LHCN-M2 (cell line): ENCODE measurements at regions not wholly inside any gene's neighbourhood (a gene's known extent, or its start where the extent isn't known, plus 50 kb on each side); places are given as distances from the start of the nearest gene placed in this dataset.
"Not testable (repeated sequence)": the region's sequence is repeated elsewhere in the genome, so short reads cannot be mapped to it uniquely, and the experiment has no call there.

ENCODE experiments used
- DNase-seq: peaks from one replicate; pipeline ENCODE4 v3.0.0-alpha.2; 2012; ENCODE audit warnings: low read depth

DNA sequence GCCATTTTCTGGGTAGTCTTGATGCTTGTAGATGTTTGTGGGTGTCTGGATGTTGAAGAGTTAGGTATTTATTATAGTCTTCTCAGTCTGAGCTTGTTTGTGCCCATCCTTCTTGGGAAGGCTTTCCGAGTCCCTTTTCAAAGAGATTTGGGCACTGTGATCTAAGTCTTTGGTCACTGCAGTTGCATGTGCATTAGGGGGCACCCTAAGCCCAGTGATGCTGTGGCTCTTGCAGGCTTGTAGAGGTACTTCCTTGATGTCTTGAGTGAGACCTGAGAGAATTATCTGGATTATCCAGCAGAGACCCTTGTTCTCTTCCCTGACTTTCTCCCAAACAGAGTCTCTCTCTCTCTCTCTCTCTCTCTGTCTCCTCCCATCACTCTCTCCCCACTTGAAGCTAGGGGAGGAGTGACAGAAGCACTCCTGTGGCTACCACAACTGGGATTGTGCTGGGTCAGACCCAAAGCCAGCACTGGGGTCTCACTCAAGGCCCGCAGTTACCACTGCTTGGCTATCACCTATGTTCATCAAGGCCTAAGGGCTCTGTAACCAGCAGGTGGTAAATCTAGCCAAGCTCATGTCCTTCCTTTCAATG is 68.5 kb downstream of the TMCO5A start:
- peak; percentile 72 for DNase-seq

DNA sequence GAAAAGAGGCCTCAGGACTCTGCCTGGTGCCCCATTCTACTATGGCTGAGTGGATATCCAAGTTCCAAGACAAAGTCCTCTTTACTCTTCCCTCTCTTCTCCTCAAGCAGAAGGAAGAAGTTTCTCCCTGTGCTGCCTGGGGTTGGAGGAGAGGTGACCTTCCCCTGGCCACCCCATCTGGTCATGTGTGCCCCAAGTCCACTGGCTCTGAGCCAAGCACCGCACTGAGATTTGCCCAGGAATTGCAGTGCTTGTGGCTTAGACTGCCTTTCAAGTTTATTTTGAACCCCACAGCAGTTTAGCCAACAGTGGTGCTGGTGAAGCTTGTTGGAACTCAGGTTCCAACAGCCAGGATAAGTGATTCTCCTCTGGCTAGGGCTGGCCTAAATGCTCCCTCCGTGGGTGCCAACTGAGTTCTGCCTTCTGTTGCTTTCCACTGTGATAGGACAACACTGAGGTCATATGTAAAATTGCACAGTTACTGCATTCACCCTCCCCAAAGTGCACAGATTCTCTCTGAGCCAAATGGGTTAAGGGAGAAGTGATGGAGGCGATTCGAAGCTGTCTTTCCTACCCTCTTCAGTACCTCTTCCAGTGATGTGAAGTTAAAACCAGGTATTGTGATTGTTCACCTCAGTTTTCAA is 69.9 kb downstream of the TMCO5A start:
- DNase-seq: no peak

DNA sequence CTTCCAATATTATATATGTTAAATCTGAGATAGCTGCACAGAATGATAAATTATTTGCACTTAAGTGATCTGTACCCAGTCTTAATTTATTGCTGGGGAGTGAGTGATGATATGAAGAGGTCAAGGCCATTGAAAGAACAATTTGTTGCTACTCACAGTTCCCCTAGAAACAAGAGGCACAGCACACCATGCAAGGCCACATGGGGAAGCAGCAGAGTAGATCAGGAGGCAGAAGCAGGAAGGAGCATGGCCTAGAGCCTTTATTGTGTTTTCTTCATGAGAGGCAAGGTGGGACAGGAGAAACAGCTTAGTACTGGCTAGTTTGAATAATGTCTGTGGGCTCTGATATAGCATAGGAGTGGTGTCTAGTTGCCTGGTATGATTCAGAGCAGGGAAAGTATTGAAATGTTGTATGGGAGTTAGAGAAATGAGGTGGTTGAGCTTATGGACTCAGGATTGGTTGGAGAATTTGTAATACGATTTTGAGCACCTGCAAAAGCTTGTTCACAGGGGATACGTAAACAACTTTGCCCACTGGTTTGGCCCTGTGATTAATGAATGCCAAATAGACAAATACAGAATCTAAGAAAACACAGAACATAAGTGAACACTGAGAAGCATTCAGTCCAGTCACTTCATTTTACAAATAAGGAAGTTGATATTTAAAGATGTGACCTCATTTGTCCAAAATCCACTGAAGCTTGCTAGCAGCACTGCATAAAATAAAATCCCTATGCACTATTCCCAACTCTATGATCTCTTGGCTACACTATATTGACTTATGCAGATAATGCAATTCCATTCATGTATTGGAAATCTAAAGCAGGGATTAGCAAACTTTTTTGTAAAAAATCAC is 71.7 kb downstream of the TMCO5A start:
- DNase-seq: no peak

DNA sequence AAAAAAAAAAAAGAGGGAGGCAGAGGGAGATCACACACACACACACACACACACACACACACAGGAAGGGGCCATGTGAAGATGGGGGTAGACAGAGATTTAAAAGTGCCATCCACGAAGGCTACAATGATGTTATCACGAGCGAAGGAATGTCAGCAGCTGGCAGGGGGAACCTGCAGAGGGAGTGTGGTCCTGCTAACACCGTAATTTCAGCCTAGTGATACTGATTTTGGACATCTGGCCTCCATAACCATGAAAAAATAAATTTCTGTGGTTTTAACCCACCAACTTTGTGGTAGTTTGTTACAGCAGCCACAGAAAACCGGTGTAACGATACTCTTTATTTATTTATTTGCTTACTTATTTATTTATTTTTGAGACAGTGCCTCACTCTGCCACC is 76.0 kb downstream of the TMCO5A start:
- DNase-seq: peak; percentile 41

DNA sequence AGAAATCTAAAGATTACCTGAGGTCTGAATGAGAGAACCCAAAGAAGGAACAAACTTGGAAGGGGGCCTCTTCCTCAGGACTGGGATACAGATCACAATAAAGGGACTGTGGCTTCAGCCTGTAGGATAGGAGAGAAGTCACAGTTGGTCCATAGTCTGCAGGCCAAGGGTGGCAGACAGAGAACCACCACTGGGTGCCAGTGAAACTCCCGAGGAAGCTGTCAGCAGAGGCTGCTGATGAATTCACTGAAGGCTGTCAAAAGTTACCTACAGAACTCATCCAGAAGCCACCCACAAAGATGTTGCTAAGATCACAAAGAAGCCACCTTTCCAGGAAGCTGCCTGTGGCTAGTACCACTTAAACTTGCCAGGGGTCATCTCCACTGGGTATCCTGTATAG is 78.5 kb downstream of the TMCO5A start:
- no peak for DNase-seq

DNA sequence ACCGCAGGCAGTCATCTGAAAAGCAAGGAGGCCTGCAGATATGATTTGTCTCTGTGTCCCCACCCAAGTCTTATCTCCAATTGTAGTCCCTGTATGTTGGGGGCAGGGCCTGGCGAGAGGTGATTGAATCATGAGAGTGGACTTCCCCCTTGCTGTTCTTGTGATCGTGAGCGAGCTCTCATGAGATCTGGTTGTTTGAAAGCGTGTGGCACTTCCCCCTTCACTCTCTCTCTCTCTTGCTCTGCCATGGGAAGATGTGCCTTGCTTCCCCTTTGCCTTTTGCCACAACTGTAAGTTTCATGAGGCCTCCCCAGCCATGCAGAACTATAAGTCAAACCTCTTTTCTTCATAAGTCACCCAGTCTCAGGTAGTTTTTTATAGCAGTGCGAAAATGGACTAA is 83.3 kb downstream of the TMCO5A start:
- no peak for DNase-seq

DNA sequence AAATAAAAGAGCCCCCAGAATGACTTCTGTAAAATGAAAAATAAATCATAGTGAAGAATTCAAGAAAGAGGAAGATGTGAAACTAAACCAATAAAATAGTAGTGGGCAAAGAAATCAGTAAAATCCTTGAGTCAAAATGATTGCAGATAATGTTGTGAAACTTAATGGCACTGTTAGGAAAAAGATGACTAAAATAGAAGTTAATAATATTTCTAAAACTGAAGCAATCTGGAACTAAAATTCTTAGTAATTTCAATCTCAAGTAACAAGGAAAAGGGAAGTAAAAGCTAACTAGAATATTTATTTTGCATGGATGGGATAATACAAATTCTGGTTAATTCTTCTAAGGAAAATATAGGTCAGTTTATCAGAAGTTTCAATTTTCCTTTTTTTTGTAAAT is 84.6 kb downstream of the TMCO5A start:
- no peak for DNase-seq

DNA sequence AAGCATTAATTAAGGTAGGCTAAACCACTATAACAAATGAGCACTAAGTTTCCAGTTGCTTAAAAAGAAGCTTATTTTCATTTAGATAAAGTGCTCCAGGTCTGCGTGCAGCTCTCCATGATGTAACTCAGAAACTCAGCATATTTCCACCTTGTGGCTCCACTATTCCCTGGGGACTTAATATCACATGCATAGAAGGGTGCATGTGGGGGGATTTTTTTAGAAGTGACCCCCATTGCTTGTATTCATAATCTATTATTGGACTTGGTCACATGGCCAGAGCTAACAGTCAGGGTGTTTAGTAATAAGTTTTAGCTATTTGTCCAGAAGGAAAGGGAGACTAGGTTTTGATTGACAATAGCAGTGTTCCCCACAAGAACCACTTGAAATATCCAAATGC is 86.8 kb downstream of the TMCO5A start:
- DNase-seq: no peak

DNA sequence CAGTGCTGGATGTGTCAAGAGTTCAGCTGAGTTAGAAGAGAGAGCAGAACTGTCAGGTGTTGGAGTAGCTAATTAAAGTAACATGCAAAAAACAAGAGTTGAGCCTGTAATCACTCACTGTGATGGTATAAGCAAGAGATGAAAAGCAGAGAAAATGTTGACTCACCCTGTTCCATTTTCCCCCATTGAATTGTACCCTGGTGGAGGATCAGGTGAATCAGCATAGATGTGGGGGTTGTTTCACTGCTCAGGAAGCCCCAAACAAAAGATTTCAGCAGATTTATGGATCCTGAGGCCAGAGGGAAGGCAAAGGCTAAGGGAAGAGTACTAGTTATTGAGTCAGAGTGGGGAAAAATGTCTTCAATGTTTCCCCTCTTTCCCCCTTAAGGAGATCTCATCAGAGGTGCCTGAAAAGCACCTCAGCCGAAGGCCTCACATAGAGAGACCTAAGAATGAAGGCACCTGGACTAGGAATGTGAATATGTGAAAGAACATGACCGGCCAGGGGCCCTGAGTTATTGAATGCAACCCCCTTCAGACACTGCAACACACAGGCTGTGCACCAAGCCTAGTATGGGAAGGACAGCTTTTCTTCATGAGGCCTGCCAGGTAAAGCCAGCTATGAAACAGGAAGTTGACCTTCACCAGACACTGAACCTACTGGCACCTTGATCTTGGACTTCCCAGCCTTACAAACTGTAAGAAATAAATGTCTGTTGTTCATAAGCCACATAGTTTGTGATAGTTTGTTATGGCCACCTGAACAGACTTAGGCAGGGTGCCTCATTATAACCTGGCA is 90.1 kb downstream of the TMCO5A start:
- DNase-seq: no peak

DNA sequence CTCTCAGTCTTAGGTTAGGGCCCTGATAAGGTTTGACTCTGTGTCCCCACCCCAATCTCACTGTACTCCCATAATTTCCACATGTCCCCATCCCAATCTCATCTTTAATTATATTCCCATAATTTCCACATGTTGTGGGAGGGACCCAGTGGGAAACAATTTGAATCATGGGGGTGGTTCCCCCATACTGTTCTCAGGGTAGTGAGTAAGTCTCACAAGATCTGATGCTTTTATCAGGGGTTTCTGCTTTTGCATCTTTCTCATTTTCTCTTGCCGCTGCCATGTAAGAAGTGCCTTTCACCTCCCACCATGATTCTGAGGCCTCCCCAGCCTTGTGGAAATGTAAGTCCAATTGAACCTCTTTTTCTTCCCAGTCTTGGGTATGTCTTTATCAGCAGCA is 91.2 kb downstream of the TMCO5A start:
- DNase-seq: not testable (repeated sequence)

DNA sequence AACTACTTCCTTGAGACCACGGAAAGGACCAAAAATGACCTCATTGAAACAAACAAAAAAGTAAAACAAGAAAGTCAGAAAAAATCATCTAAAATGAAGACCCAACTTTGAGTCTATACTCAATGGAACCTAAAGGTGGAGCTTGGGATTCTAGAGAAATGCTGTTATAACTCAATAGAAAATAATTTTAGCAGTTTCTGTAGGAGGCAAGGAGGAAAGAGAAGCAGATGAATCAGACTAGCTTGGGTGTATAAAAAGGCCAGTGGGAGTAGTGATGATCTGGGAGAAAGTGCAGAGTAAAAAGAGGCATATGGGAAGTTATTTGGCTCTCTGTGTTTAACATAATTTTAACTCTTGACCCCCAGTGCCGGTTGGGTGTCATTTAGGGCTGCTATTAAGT is 94.4 kb downstream of the TMCO5A start:
- DNase-seq: peak; percentile 52

DNA sequence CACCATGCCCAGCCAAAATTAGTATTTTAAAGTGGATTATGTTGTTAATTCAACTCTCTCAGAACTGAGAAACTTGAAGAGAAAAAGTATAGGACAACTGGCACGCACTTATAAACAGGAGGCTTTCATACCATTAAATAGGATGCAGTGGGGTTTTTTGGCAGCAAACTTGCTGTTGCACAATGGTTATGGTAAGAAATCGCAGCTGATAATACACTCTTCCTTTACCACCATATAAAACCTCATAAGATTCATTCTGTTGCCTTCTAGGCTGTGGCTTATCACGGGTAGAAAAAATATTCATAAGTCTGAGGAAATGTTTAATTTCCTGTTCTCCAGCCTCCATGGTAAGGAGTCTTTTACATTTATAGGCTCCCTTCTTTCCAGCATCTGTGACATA is 95.3 kb downstream of the TMCO5A start:
- no peak for DNase-seq

DNA sequence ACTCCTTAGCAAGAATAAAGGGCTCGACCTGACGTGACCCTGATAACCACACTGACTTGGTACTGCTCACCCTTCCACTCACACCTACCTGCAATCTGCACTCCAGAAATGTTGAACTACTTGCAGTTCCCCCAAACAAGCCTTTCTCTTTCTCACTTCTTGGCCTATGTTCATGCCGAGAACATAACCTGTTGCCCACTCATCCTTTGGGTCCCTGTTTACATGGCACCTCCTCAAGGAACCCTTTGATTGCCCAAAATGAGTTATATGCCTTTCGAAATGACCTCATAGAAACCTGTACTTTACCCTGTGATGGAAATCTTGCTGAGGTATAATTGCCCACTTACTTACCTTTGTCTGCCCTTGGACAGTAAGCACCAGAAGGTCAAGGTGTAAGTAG is 96.2 kb downstream of the TMCO5A start:
- DNase-seq: no peak

DNA sequence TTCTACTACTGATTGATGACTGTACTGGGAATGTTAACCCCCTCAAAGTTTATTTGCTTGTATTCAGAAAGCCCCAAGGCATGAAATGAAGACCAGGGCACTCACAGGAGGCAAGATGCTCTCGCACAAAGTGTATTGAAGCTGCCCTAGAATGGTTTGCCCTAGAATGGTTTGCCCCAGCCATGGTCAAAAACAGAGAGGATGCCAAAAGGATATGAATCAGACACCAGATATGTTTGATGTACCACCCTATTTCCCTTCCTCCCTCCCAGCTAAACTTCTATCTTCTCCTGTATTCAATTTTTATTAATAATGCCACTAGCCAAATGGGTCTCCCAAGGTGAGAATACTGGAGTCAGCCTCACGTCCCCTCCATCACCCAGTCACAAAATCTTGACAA is 101.3 kb downstream of the TMCO5A start:
- peak; percentile 58 for DNase-seq

DNA sequence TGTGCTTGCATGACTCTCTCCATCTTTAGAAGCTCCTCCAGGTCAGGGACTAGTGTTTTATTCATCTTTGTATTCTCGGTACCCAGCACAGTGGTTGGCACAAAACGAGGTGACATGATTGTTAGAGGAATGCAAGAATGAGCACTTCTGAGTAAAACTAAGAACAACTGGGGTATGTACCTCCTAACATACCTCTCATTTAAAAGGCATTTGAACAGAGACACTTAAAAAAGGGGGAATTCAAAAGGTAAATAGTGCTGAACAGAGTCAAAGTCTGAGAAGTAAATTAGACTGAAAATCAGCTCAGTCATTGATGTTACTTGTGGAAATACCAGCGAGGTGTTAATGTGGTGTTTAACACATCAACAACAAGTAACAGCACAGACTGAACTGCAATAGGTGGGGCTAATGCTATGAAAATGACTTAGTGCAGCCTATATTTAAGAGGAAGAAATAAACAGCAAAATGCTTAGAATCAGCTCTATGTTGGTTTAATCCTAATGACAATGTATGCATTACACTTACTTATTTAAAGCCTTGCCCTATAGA is 102.4 kb downstream of the TMCO5A start:
- no peak for DNase-seq

DNA sequence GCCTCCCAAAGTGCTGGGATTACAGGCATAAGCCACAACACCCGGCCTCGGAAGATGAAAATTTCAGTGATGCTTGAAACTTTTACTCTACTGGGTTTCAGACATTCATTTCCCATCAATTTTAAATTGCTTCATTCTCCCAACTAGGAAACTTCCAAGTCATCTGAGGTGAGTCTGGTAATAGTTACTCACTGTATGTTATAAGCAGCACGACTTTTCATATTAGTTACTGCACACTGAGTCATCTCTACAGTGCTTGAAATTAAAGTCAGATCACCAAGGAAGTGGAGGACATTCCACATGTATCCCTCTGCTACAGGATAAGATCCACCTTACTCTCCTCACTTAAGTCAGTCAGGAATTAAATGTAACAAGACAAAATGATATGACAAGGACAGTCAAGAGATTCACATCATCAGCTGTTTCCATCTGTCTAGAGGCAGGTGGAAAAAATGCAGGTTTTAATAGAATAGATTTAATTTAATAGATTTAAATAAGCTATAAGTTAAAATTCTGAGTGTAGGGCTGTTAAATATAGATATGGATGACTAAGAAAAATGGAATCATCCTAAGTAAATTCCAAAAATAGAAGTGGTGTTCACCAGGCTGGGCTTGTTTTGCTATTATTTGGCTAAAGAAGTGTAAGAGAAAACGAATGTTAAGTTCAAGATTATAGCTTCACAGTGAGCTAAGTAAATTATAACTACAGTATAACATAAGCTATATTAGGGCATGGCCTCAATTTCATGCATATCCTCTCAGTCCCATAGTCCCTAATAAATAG is 104.4 kb downstream of the TMCO5A start:
- peak; percentile 86 for DNase-seq

DNA sequence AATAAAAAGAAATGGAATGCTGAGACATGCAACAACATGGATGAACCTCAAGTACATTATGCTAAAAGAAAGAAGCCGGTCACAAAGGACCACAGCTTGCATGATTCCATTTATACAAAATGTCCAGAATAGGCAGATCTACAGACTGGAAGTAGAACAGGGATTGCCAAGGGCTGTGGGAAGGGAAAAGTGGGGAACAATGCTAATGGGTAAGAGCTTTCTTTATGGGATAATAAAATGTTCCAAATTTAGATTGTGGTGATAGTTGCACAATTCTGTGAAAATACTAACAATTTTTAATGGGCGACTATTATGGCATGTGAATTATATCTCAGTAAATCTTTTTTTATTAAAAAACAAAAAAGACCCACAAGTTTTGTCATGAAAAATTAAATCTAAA is 106.2 kb downstream of the TMCO5A start:
- DNase-seq: no peak

DNA sequence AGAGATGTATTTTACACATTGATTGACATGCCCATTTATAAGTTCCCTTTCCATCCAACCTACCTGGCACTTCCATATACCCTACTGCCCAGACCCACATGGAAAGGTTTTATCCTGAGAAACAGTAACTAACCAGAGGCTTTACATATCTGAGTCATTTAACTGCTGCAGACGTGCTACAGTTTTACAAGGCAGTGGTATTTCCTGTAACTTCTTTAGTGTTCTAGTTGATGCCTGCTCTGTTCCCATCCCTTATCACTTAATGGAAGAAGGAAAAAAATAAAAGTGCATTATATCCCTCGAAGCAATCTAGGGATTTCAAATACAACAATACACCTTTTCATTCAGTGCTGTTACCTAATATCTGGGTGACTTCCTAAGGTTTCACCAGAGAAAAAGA is 107.1 kb downstream of the TMCO5A start:
- DNase-seq: peak; percentile 72

DNA sequence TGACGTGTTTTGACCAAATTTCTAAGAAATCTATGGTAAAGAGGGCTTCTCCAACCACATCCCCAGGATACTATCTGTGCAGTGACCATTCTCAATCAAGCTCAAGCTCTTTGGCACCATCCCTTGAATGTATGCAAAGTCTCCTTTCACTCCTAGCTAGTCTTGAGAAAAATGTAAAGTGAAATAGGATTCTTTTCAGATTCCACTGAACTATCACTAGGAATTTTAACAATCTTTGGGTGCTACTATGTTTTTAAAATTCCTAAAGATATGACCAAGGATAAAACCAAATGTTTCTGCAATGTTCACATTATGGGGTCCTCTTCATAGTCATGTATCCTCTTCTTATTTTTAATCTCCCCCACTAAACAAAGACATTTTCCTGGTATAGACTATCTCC is 107.8 kb downstream of the TMCO5A start:
- no peak for DNase-seq

DNA sequence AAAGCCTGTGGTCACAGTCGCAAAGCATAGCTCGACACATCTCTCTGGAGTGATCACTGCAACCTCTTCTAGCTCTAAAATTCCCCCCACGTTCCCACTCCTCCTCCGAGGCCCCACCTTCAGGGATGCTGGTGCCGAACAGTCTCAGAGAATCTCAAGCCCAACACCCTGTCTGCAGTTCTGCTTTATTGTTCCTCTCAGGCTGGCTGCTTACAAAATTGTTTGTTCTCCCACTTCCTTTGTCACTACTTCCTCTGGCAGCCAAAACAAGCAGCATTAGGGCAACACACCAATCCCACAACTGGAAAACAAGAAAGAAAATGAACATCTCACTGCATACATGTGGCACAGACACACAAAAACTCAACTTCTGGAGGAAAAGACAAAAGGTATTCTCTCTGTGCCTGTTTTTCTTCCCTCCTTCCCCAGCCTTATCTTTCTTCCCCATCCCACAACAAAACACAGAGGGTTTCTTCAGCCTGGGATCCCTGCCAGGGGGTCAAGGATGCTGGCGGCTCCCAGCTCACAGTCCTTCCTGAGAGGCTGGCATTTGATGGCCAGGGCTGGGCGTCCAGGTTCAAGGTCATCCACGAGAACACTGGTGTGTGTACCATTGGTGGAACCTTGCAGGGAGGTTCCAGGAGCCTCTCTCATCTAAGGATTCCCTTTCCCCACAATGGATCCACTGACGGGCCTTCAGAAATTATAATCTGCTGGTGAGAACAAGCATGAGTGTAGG is 108.4 kb downstream of the TMCO5A start:
- DNase-seq: no peak
